PC-9 (cell line): ENCODE measurements at regions not wholly inside any gene's neighbourhood (a gene's known extent, or its start where the extent isn't known, plus 50 kb on each side); places are given as distances from the start of the nearest gene placed in this dataset.
A peak's percentile ranks its signal among the peaks of the same experiment; 100 is the strongest.

Source experiments
- CTCF ChIP-seq: fragments of 200-600 bp; sonication (generic); conservative IDR thresholded peaks from 2 replicates; pipeline ENCODE4 v1.6.1; 2017; ENCODE audit warnings: mixed run types, antibody characterized with exemption, mild to moderate bottlenecking, moderate library complexity
- EZH2 ChIP-seq: fragments of 200-600 bp; sonication (generic); IDR thresholded peaks from 2 replicates; pipeline ENCODE4 v1.8.0; 2017; ENCODE audit warnings: antibody characterized with exemption, low read depth

GRCh38 chr11:22539821-22540256, 85.8 kb downstream of the FANCF start:
- TF ChIP-seq CTCF: peak; percentile 62
- no peak for TF ChIP-seq EZH2
